WERI-Rb-1 (cell line): ENCODE measurements at regions not wholly inside any gene's neighbourhood (a gene's known extent, or its start where the extent isn't known, plus 50 kb on each side); places are given as distances from the start of the nearest gene placed in this dataset.

Experiments used
- DNase-seq: peaks from one replicate; pipeline ENCODE4 v3.0.0-alpha.2; 2020
- H3K27ac ChIP-seq: fragments of 250-450 bp; sonication (Bioruptor Pico); 2 replicates; pipeline ENCODE4 v1.5.1; 2020; ENCODE audit warnings: mild to moderate bottlenecking, moderate library complexity
- H3K27me3 ChIP-seq: fragments of 250-450 bp; sonication (Bioruptor Pico); 2 replicates; pipeline ENCODE4 v1.5.1; 2021; ENCODE audit warnings: mild to moderate bottlenecking, low read depth, moderate library complexity; ENCODE audit not compliant: insufficient read depth, severe bottlenecking
- H3K36me3 ChIP-seq: fragments of 250-450 bp; sonication (Bioruptor Pico); 2 replicates; pipeline ENCODE4 v1.5.1; 2020; ENCODE audit warnings: mild to moderate bottlenecking, moderate library complexity
- H3K4me3 ChIP-seq: 2 replicates; pipeline ENCODE4 v1.5.1; 2011; ENCODE audit warnings: low read depth, mild to moderate bottlenecking, control low read depth, low read length
- H3K9me3 ChIP-seq: fragments of 250-450 bp; sonication (Bioruptor Pico); 2 replicates; pipeline ENCODE4 v1.5.1; 2021; ENCODE audit warnings: mild to moderate bottlenecking, moderate library complexity; ENCODE audit not compliant: severe bottlenecking
- CTCF ChIP-seq: IDR thresholded peaks from 2 replicates; pipeline ENCODE4 v1.5.1; 2011; ENCODE audit warnings: low read depth, mild to moderate bottlenecking, control low read depth, inconsistent platforms, low read length

DNA sequence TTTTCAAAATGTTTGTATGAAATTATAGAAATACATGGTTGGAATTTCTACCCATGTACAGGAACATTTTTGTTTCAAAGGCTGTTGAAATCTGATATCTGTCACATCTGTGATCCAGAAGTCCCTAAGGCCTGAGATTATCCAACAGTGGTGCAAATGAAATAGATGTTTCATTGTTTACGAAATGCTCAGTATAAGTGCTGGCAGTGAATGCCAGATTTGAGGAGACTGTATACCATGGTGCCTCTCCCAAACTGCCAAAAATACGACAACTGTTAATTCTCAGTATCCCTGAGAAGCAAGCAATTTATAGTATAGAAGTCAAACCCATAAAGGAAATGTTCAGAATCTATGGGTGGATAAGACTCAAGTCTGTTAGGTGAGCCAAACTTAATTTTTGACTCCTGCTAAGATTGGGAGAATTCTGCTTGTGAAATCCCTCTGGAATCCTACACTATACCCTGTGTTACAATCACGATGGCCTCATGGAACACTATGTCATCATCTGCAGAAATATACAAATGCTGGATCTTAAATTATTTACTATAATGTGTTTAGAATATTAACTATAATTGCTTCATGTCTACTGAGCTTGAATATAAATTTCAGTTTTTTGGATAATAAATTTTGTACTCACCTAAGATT is 71.2 kb upstream of the DOCK10 start:
- Histone ChIP-seq H3K36me3 (no peaks in the 10 kb centered on the region), H3K27me3 (no peaks in the 10 kb centered on the region), H3K27ac (no peak overlapping the region), H3K4me3 (no peak overlapping the region), H3K9me3 (no peaks in the 10 kb centered on the region)
- no peak for DNase-seq
- no peak for TF ChIP-seq CTCF

DNA sequence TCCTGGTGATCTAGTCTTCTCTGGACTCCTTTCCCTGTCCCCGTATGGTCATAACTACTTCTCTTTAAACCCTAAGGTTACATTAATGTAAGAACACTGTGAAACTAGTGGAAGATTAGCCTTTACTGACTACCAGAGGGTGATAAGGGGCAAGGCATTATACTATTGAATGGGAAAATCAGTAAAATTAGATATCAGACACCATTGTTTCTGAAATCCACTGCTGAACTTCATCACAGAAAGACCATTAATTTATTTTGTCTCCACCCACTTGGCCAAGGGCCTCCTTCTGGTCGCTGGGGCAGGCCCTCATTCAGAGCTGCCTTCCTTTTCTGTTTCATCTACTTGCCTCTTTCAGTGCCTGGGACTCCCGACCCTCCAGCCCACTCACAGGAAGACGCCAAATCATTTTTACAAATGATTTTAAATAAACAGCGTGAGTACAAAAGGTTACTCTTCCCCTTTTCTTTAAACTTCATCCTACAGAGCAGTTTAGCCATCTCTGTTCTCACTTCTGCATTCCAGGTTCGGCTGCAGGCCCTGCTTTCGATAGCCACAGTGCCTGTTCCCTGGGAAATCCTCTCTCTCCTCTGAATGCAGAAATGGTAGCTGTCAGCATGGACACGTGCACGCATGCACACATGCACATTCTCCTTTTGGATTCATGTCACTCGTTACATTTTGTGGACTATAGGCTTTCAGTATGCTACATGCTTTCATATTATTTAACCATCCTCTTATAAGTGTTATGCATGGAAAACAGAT is 70.3 kb upstream of the DOCK10 start:
- DNase-seq: no peak
- H3K27me3 ChIP-seq: no peaks in the 10 kb centered on the region
- no peak overlapping the region for H3K27ac ChIP-seq
- no peaks in the 10 kb centered on the region for H3K9me3 ChIP-seq
- TF ChIP-seq CTCF: no peak
- no peak overlapping the region for H3K4me3 ChIP-seq
- no peaks in the 10 kb centered on the region for H3K36me3 ChIP-seq

DNA sequence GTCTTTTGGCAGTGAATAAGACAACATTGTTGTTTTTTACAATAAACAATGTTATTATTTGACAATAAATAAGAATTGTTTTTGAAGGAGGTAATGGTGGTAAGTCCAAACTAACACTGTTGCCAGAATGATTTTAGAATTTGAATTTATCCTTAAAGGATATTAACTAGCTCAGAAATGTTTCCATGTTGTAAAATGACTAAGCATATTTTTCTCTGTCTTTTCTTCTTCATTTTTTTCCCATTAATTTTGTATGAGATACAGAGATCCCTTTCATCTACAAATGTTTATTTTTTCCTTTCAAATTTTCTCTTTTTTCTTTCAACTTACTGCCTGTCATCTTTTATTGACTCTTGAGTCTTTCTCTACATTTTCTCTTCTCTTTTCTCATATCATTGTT is 66.5 kb upstream of the DOCK10 start:
- Histone ChIP-seq H3K27me3 (no peaks in the 10 kb centered on the region), H3K36me3 (no peaks in the 10 kb centered on the region), H3K9me3 (no peaks in the 10 kb centered on the region), H3K4me3 (no peak overlapping the region), H3K27ac (no peak overlapping the region)
- TF ChIP-seq CTCF: no peak
- no peak for DNase-seq

DNA sequence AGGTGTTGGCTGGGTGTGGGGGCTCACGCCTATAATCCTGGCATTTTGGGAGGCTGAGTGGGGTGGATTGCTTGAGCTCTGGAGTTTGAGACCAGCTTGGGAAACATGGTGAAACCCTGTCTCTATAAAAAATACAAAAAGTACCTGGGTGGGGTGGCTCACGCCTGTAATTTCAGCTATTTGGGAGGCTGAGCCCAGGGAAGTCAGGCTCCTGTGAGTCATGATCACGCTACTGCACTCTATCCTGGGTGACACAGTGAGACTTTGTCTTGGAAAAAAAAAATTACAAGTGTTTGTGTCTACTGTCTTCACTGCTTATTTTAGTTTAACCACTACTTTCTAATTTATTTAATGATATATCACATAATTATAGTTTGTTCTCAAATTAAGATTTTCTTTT is 62.7 kb upstream of the DOCK10 start:
- Histone ChIP-seq H3K36me3 (no peaks in the 10 kb centered on the region), H3K27me3 (no peaks in the 10 kb centered on the region), H3K9me3 (no peaks in the 10 kb centered on the region), H3K4me3 (no peak overlapping the region), H3K27ac (no peak overlapping the region)
- no peak for DNase-seq
- TF ChIP-seq CTCF: no peak

GRCh38 chr2:225104321-225104720 is 62.1 kb upstream of the DOCK10 start:
- no peak overlapping the region for H3K27ac ChIP-seq
- H3K36me3 ChIP-seq: no peaks in the 10 kb centered on the region
- no peaks in the 10 kb centered on the region for H3K9me3 ChIP-seq
- no peak for DNase-seq
- no peak for TF ChIP-seq CTCF
- H3K27me3 ChIP-seq: no peaks in the 10 kb centered on the region
- H3K4me3 ChIP-seq: no peak overlapping the region

GRCh38 chr2:225103737-225104141 is 61.5 kb upstream of the DOCK10 start:
- Histone ChIP-seq H3K27me3 (no peaks in the 10 kb centered on the region), H3K4me3 (no peak overlapping the region), H3K36me3 (no peaks in the 10 kb centered on the region), H3K27ac (no peak overlapping the region), H3K9me3 (no peaks in the 10 kb centered on the region)
- no peak for TF ChIP-seq CTCF
- no peak for DNase-seq
